ENCODE measurements at regions not wholly inside any gene's neighbourhood (a gene's known extent, or its start where the extent isn't known, plus 50 kb on each side); places are given as distances from the start of the nearest gene placed in this dataset.

DNA sequence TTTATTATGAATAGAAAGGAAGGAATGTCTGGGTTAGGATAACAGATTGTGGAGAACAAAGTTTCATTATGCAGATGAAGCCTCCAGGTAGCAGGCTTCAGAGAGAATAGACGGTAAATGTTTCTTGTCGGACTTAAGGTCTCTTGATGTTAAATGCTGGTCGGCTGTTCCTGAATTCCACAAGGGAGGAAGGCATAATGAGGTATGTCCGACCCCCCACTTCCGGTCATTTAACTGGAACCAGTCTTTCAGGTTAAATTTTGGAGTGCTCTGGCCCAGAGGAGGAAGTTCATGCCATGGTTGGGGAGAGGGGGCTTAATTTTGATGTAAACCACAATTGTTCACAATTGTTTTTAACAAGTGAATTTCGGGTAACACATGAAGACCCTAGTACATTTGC lies 158.1 kb upstream of the VCX3A start:
- TF ChIP-seq, protein P1, sequence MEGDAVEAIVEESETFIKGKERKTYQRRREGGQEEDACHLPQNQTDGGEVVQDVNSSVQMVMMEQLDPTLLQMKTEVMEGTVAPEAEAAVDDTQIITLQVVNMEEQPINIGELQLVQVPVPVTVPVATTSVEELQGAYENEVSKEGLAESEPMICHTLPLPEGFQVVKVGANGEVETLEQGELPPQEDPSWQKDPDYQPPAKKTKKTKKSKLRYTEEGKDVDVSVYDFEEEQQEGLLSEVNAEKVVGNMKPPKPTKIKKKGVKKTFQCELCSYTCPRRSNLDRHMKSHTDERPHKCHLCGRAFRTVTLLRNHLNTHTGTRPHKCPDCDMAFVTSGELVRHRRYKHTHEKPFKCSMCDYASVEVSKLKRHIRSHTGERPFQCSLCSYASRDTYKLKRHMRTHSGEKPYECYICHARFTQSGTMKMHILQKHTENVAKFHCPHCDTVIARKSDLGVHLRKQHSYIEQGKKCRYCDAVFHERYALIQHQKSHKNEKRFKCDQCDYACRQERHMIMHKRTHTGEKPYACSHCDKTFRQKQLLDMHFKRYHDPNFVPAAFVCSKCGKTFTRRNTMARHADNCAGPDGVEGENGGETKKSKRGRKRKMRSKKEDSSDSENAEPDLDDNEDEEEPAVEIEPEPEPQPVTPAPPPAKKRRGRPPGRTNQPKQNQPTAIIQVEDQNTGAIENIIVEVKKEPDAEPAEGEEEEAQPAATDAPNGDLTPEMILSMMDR (IDR thresholded peaks at IDR 0.05 in 8 of 11, conservative IDR thresholded peaks at IDR 0.05 in 3 of 11) = no peak
- TF ChIP-seq POLR2AphosphoS5 (IDR thresholded peaks at IDR 0.05) = no peak
- no peak for TF ChIP-seq POLR2A (IDR thresholded peaks at IDR 0.05)
